ENCODE measurements at regions not wholly inside any gene's neighbourhood (a gene's known extent, or its start where the extent isn't known, plus 50 kb on each side); places are given as distances from the start of the nearest gene placed in this dataset.

GRCh38 chr2:40690036-40690435 lies 238.1 kb upstream of the SLC8A1 start:
- TF ChIP-seq CTCF (conservative IDR thresholded peaks at IDR 0.05 in 1 of 2, IDR thresholded peaks at IDR 0.05 in 1 of 2; ENCODE audit: extremely low read depth in 1 of 2, insufficient read depth in 1 of 2, low read depth in 1 of 2, low read length in 2 of 2) = no peak
- TF ChIP-seq EZH2 (IDR thresholded peaks at IDR 0.05; ENCODE audit: borderline replicate concordance, low read length) = no peak

Measured in mammary epithelial cell (primary cell).